GM18519 (cell line): ENCODE measurements at regions not wholly inside any gene's neighbourhood (a gene's known extent, or its start where the extent isn't known, plus 50 kb on each side); places are given as distances from the start of the nearest gene placed in this dataset.

Source experiments
- ATAC-seq: cut with Tn5 transposase; IDR thresholded peaks from one replicate; pipeline ENCODE4 v1.9.1; 2021; ENCODE audit warnings: mild to moderate bottlenecking, moderate library complexity; ENCODE audit not compliant: unreplicated experiment, low FRiP score

DNA sequence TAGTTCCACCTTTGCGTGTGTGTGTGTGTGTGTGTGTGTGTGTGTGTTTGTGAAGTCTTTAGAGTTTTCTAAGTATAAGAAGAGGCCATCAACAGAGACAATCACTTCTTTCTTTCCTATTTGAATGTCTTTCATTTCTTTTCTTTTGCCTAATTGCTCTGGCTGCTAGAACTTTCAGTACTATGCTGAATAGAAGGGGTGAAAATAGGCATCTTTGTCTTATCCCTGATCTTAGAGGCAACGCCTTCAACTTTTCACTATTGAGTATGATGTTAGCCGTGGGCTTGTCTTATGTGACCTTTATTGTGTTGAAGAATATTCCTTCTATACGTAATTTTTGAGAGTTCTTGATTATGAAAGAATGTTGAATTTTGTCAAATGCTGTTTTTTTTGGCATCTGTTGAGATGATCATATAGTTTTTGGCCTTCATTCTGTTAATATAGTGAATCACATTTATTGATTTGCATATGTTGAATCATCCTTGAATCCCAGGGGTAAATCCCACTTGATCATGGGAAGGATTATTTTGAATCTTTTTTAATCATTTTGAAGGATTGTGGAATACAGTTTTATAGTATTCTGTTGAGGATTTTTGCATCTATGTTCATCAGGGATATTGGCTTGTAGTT is 134.8 kb upstream of the CD180 start:
- ATAC-seq, result no peak

DNA sequence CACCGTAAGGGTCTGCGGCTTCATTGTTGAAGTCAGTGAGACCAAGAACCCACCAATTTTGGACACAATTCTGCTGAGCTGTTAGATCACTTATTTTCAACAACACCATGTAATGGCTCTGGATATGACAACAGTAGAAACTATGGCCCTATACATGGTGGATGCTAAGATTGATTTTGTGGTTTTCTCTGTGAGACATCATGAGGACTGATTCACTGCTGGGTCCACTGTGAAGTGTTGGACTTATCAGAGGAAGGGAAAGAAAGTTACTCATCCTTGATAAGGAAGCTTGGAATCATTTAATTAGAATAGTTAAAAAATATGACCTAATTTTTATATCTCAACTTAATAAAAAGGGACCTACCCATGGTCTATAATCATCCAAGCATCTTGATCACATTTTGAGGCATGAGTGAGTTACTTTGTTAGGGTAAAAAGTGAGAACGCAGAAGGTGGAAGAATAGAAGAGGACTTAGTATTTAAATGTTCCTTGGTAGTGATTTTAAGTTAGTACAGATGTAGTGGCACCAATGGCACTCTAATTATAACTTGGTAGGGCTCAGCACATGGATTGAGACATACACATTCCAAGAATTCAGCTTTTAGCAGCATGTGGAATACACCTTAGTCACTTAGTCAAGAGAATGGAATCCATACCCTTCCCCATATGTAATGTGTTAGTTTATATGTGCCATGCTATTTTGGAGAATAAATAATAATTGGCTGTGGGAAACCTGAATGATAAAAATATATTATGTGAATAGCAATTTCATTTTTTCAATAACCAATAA is 123.5 kb upstream of the CD180 start:
- ATAC-seq, result no peak

DNA sequence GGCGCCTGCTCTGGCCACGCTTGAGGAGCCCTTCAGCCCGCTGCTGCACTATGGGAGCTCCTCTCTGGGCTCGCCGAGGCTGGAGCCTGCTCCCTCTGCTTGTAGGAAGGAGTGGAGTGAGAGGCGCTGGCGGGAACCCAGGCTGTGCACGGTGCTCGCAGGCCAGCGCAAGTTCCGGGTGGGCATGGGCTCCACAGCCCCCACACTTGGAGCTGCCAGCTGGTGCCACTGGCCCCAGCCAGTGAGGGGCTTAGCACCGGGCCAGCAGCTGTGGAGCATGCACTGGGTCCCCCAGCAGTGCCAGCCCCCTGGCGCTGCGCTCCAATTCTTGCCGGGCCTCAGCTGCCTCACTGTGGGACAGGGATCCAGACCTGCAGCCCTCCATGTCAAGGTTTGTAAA is 122.1 kb upstream of the CD180 start:
- ATAC-seq, result no peak

DNA sequence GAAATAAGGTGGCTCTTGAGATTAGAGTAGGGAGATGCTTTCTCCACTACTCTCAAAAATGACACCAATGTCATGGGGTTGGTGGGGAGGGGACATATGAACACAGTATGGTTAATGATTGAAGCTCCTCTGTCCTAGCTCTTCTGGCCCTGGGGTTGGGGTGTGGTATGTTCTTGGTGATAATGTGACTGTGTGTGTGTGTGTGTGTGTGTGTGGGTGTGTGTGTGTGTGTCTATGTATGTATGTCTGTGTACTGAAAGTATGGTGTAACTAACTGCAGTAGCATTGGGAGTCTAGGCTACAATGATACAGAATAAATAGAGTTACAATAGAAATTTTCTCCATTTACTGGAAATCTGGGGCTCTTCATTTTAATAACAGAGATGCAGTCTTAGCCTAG is 121.0 kb upstream of the CD180 start:
- ATAC-seq, result no peak

- ATAC-seq, result no peak
Observed at GRCh38 chr5:67316695-67317094, 120.1 kb upstream of the CD180 start.

GRCh38 chr5:67315082-67315989 is 118.7 kb upstream of the CD180 start:
- no peak for ATAC-seq

DNA sequence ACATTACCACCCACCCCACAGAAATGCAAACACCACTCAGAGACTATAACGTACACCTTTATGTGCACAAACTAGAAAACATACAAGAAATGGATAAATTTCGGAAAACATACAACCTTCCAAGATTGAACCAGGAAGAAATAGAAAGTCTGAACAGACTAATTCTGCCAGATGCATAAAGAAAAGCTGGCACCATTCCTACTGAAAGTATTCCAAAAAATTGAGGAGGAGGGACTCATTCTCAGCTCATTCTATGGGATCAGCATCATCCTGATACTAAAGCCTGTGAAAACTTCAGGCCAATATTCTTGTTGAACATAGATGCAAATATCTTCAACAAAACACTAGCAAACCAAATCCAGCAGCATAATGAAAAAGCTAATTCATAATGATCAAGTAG is 115.1 kb upstream of the CD180 start:
- no peak for ATAC-seq

- no peak for ATAC-seq
Observed at GRCh38 chr5:67311208-67311607, 114.6 kb upstream of the CD180 start.

GRCh38 chr5:67310740-67311139 is 114.1 kb upstream of the CD180 start:
- ATAC-seq, result no peak

DNA sequence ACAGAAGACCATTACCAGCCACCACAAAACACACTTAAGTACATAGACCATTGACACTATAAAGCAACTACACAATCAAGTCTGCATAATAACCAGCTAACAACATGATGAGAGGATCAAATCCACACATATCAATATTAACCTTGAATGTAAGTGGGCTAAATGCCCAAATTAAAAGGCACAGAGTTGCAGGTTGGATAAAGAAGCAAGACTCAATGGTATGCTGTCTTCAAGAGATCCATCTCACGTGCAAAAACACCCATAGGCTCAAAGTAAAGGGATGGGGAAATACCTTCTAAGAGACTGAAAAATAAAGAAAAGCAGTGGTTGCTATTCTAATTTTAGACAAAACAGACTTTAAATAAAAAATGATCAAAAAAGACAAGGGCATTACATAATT is 113.6 kb upstream of the CD180 start:
- ATAC-seq, result no peak

- no peak for ATAC-seq
Observed at GRCh38 chr5:67308988-67309688, 112.5 kb upstream of the CD180 start.

- no peak for ATAC-seq
Observed at GRCh38 chr5:67306965-67307607, 110.5 kb upstream of the CD180 start.

DNA sequence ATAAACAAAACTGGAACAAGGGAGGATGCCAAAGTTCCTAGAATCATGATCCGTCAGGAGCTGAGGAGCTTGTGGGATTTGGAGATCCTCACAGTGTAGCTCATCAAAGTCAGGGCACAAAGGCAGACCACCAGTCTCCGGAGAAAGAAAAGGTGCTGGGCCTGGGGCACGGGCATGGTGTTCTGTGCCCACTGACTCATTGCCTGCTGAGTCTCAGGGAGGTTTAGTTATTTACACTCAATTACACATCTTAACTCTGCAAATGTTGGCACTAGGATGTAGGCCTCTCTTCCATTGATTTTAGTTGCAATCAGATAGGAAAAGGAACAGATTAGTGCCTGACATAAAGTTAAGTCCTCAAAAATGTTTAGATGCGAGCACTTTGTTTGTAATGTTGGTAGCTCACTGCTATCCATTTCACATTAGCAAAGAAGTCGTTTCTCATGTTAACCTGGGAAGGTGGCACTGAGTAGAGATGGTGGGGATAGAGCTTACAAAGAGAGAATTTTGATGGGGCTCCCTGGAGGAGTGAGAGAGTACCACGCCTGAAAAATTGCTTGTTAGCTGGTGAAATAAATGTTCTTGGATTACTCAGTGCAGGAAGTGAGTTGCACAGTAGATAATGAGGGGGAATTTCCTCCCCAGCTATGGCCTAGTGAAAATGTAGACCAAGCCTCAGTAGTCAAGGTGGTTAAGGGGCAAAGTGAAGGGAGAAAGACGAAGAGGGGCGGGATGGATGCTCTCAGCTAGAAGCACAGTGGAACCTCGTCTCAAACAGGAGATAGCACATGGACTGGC is 109.5 kb upstream of the CD180 start:
- no peak for ATAC-seq

DNA sequence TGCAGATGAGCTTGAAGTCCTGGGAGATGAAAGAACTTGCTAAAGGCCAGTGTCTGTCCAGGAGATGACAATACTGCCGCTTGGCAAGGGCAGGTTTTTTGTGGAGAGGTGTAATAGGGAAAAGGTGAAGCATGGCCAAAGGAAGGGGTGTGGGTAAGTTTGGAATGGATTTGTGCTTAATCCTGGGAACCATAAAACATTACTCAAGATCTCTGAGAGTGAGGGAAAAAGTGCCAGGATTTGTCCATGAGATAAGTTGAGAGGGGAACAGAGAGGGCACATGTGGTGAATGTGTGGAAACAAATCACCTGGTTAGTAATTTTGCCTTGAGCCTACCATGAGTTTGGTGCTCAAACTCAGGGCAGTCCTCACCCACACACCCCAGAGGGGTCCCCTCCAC is 108.8 kb upstream of the CD180 start:
- ATAC-seq, result no peak

DNA sequence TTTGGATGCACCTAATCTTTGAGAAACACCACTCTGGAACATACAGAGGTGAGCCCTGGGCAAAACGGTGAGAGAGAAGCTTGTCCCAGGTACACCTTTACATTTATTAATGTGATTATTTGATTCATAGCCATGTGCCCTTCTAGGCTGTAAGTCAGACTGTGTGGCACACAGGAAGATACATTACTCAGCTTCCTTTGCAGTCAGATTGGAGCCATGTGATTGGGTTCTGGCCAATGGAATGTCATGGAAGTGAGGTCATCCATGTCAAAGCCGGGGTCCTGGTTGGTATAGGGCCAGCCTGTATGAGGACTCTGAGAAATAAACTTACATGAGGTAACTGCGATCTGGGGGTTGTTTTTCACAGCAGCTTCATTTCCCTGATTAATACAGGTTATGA is 106.8 kb upstream of the CD180 start:
- ATAC-seq, result no peak

DNA sequence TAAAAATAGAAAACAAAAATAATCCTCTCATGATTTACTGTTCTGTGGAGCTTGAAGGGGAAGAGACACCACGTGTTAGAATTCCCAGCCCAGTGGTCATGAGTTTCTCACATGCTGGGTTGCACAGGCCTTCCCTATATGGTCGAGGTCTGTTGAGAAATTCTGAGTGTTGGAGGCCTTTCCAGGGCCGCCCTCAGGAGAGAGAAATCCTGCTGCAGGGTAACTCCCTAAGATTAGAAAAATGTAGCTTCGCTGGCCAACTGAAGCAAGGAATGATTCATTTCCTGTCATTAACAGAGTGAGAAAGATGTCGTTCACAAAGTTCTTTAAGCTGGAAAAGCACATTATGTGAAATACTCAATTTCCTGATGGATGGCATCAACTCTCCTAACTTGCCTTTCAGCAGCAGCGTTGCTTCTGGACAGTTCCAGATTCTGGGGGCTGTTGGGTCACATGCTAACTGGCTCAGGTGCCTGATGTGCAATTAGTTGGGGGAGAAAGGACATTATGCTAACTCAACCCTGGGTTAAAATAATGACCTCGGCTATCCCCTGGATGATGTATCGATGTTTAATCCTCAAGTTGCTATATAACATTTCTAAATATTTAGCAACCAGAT is 104.8 kb upstream of the CD180 start:
- no peak for ATAC-seq

GRCh38 chr5:67300326-67300725 is 103.7 kb upstream of the CD180 start:
- ATAC-seq, result no peak

- no peak for ATAC-seq
Observed at GRCh38 chr5:67299231-67299735, 102.7 kb upstream of the CD180 start.
